ENCODE measurements at regions not wholly inside any gene's neighbourhood (a gene's known extent, or its start where the extent isn't known, plus 50 kb on each side); places are given as distances from the start of the nearest gene placed in this dataset.

DNA sequence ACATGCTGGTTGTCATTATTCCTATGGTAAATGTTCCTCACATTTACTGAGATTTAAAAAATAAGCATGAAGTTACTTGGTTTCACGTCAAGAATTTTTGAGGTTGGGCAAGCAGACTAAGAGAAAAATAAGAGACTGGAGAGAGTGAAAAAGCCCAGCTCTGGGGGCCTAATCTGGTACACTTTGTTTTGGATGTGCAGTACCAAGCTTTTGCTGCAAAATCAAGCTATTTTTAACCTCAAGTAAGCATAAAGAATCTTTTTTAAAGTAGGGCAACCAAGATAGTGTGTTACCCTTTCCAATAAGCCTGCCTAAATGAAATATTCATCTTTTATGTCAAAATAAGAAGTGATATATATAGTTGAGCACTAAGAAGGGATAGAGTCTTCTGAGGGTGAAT lies 79.4 kb upstream of the ARHGAP20 start:
- H3K36me3 ChIP-seq = no peaks in the 10 kb centered on the region
- no peaks in the 10 kb centered on the region for H3K27me3 ChIP-seq
- H3K4me1 ChIP-seq = no peaks in the 10 kb centered on the region
- TF ChIP-seq POLR2AphosphoS5 (IDR thresholded peaks at IDR 0.05) = no peak
- TF ChIP-seq, protein P1, sequence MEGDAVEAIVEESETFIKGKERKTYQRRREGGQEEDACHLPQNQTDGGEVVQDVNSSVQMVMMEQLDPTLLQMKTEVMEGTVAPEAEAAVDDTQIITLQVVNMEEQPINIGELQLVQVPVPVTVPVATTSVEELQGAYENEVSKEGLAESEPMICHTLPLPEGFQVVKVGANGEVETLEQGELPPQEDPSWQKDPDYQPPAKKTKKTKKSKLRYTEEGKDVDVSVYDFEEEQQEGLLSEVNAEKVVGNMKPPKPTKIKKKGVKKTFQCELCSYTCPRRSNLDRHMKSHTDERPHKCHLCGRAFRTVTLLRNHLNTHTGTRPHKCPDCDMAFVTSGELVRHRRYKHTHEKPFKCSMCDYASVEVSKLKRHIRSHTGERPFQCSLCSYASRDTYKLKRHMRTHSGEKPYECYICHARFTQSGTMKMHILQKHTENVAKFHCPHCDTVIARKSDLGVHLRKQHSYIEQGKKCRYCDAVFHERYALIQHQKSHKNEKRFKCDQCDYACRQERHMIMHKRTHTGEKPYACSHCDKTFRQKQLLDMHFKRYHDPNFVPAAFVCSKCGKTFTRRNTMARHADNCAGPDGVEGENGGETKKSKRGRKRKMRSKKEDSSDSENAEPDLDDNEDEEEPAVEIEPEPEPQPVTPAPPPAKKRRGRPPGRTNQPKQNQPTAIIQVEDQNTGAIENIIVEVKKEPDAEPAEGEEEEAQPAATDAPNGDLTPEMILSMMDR (IDR thresholded peaks at IDR 0.05) = no peak
- TF ChIP-seq POLR2A (IDR thresholded peaks at IDR 0.05) = no peak
- no peak for TF ChIP-seq EP300 (IDR thresholded peaks at IDR 0.05)
- 56 to 63% methylated on average over 1 of the region's 1 CpG for WGBS, 2 donors
- no peaks in the 10 kb centered on the region for H3K9me3 ChIP-seq
- H3K4me3 ChIP-seq = no peak overlapping the region
- no peak overlapping the region for H3K27ac ChIP-seq
- no peak for DNase-seq
- ATAC-seq (ENCODE audit: low FRiP score in 2 of 2) = no peak

DNA sequence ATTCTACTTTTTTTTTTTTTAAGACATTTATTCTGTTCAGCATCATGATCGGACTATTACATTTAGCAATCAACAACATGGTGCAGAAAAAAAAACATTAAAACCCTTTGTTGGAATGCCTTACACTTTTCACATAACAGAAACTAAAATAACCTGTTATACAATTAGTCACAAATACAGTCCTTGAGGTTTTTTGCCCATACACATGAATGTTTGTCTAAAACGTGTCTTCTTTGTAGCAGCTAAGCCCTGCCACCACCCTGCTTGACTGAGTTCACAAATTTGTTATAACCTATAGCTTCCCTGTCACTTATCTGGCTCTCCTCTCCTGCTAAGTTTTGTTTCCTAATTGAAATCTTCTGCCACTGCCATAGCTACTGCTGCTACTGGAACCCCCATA lies 75.4 kb upstream of the ARHGAP20 start:
- WGBS, 2 donors = 61 to 74% methylated on average over 2 of the region's 2 CpGs

DNA sequence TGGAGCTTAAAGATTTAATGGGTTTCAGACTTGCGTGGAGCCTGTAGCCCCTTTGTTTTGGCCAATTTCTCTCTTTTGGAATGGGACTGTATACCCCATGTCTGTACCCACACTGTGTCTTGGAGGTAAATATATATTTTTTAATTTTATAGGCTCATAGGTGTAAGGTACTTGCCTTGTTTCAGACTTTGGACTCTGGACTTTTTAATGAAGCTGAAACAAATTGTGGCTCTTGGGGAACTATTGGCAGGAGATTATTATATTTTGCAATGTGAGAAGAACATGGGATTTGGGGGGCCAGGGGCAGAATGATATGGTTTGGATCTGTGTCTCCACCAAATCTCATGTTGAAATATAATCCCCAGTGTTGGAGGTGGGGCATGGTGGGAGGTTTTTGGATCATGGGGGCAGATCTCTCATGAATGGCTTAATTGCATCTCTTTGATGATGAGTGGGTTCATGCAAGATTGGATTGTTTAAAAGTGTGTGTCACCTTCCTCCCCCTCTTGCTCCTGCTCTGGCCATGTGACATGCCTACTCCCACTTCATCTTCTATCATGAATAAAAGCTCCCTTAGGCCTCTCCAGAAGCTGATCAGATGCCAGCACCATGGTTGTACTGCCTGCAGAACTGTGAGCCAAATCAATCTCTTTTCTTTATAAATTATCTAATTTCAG lies 74.1 kb upstream of the ARHGAP20 start:
- TF ChIP-seq, protein P1 (IDR thresholded peaks at IDR 0.05) = no peak
- TF ChIP-seq POLR2A (IDR thresholded peaks at IDR 0.05) (no peak), POLR2AphosphoS5 (IDR thresholded peaks at IDR 0.05) (no peak), EP300 (IDR thresholded peaks at IDR 0.05) (no peak)
- ATAC-seq (ENCODE audit: low FRiP score in 2 of 2) (no peak), DNase-seq (no peak)
- Histone ChIP-seq H3K9me3 (peaks cover 0 to 6% (median 2%) of the 10 kb centered on the region in 4 donors), H3K4me3 (no peak overlapping the region), H3K36me3 (no peaks in the 10 kb centered on the region), H3K4me1 (no peaks in the 10 kb centered on the region), H3K27me3 (no peaks in the 10 kb centered on the region), H3K27ac (no peak overlapping the region)
- WGBS, 2 donors = 90 to 100% methylated on average over 1 of the region's 1 CpG

More for the DNA sequence above, 75.4 kb upstream of the ARHGAP20 start:
- Histone ChIP-seq H3K4me1 (no peaks in the 10 kb centered on the region), H3K27ac (no peak overlapping the region), H3K9me3 (peaks cover 0 to 6% (median 2%) of the 10 kb centered on the region in 4 donors), H3K4me3 (no peak overlapping the region), H3K27me3 (no peaks in the 10 kb centered on the region), H3K36me3 (no peaks in the 10 kb centered on the region)
- DNase-seq (no peak), ATAC-seq (ENCODE audit: low FRiP score in 2 of 2) (no peak)
- TF ChIP-seq POLR2AphosphoS5 (IDR thresholded peaks at IDR 0.05) = no peak
- no peak for TF ChIP-seq EP300 (IDR thresholded peaks at IDR 0.05)

DNA sequence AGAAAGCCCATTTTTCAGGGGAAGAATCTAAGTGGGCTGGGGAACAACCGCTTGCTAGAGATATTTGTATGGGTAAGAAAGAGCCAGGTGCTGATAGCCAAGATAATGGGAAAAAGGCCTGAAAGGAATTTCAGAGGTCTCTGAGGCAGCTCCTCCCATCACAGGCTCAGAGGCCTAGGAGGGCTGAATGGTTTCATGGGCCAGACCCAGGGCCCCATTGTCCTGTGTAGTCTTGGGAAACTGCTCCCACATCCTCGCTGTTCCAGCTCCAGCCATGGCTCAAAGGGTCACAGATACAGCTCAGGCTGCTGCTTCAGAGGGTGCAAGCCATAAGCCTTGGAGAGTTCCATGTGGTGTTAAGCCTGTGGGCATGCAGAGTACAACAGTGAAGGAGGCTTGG lies 73.2 kb upstream of the ARHGAP20 start:
- no peak for ATAC-seq (ENCODE audit: low FRiP score in 2 of 2)
- Histone ChIP-seq H3K27me3 (no peaks in the 10 kb centered on the region), H3K36me3 (no peaks in the 10 kb centered on the region), H3K4me3 (no peak overlapping the region), H3K27ac (no peak overlapping the region), H3K9me3 (peaks cover 0 to 6% (median 2%) of the 10 kb centered on the region in 4 donors), H3K4me1 (no peaks in the 10 kb centered on the region)
- DNase-seq = no peak
- WGBS, 2 donors = 92 to 97% methylated on average over 1 to 2 of the region's 2 CpGs
- TF ChIP-seq POLR2AphosphoS5 (IDR thresholded peaks at IDR 0.05) = no peak
- no peak for TF ChIP-seq POLR2A (IDR thresholded peaks at IDR 0.05)
- TF ChIP-seq, protein P1 (IDR thresholded peaks at IDR 0.05) = no peak
- TF ChIP-seq EP300 (IDR thresholded peaks at IDR 0.05) = no peak

DNA sequence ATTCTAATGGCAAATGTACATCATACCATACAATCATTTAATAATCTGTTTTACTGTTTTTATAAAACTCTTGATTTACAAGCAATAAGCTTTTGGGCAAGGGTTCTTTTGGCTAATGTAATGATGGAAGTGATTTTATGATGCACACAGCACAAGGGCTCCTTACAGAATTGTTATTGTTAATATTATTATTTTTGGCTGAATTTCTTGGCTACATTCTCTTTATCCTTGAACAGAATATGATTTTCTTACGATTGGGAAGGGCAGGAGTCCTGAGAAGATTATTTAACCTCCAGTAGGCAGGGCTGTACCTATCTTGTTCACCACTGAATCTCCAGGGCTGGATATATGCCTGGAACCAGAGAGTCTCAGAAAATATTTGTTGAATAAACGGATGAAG lies 70.4 kb upstream of the ARHGAP20 start:
- WGBS, 2 donors = 51 to 56% methylated on average over 2 of the region's 2 CpGs
- H3K27me3 ChIP-seq = no peaks in the 10 kb centered on the region
- no peaks in the 10 kb centered on the region for H3K36me3 ChIP-seq
- no peak for ATAC-seq (ENCODE audit: low FRiP score in 2 of 2)
- no peak for TF ChIP-seq POLR2A (IDR thresholded peaks at IDR 0.05)
- TF ChIP-seq POLR2AphosphoS5 (IDR thresholded peaks at IDR 0.05) = no peak
- TF ChIP-seq EP300 (IDR thresholded peaks at IDR 0.05) = no peak
- TF ChIP-seq, protein P1 (IDR thresholded peaks at IDR 0.05) = no peak
- H3K4me1 ChIP-seq = peaks cover 6 to 13% (median 10%) of the 10 kb centered on the region in 4 donors
- peaks cover 0 to 15% (median 8%) of the 10 kb centered on the region in 4 donors for H3K9me3 ChIP-seq
- no peak for DNase-seq
- H3K27ac ChIP-seq = no peak overlapping the region
- no peak overlapping the region for H3K4me3 ChIP-seq

Data from upper lobe of left lung (tissue), 6 donors.